ENCODE measurements at regions not wholly inside any gene's neighbourhood (a gene's known extent, or its start where the extent isn't known, plus 50 kb on each side); places are given as distances from the start of the nearest gene placed in this dataset.
"Not testable (repeated sequence)": the region's sequence is repeated elsewhere in the genome, so short reads cannot be mapped to it uniquely, and the experiment has no call there.

- H2BK120ac ChIP-seq (ENCODE audit: low read depth, low read length), result no peak overlapping the region
- no peak overlapping the region for H4K5ac ChIP-seq (ENCODE audit: low read length)
- H4K8ac ChIP-seq (ENCODE audit: low read depth, low read length), result no peak overlapping the region
- H3K18ac ChIP-seq (ENCODE audit: low read length), result no peak overlapping the region
- no peaks in the 10 kb centered on the region for H3K4me1 ChIP-seq (ENCODE audit: control insufficient read depth, low read depth, low read length)
- no peak overlapping the region for H3K27ac ChIP-seq (ENCODE audit: low read depth, low read length)
- no peaks in the 10 kb centered on the region for H3K79me1 ChIP-seq (ENCODE audit: low read length)
- no peak overlapping the region for H3K23ac ChIP-seq (ENCODE audit: low read length)
- H3K79me2 ChIP-seq (ENCODE audit: control insufficient read depth, insufficient read depth, low read length), result no peaks in the 10 kb centered on the region
- no peak overlapping the region for H3K9ac ChIP-seq (ENCODE audit: low read length)
- H2BK15ac ChIP-seq (replicated peaks; ENCODE audit: low read depth), result no peak overlapping the region
- WGBS (ENCODE audit: extremely low coverage, insufficient coverage, low lambda C conversion rate), result no CpG with 5 or more reads among the region's 1 CpG
- no peak overlapping the region for H2AK5ac ChIP-seq (ENCODE audit: low read length)
- no peak overlapping the region for H3K4me3 ChIP-seq (ENCODE audit: low read length)
- H3K4ac ChIP-seq (ENCODE audit: low read depth, low read length), result no peak overlapping the region
- H3K56ac ChIP-seq (ENCODE audit: low read length), result no peak overlapping the region
- no peak overlapping the region for H3K4me2 ChIP-seq (ENCODE audit: low read length)
- no peaks in the 10 kb centered on the region for H3K36me3 ChIP-seq (ENCODE audit: control insufficient read depth, insufficient read depth, low read length)
- no peaks in the 10 kb centered on the region for H3K27me3 ChIP-seq (ENCODE audit: insufficient read depth, low read length, poor library complexity)
- H2BK5ac ChIP-seq (ENCODE audit: low read length), result no peak overlapping the region
- DNase-seq, result no peak
Measured at GRCh38 chr4:56142088-56142487, 193.3 kb downstream of the CEP135 start.

DNA sequence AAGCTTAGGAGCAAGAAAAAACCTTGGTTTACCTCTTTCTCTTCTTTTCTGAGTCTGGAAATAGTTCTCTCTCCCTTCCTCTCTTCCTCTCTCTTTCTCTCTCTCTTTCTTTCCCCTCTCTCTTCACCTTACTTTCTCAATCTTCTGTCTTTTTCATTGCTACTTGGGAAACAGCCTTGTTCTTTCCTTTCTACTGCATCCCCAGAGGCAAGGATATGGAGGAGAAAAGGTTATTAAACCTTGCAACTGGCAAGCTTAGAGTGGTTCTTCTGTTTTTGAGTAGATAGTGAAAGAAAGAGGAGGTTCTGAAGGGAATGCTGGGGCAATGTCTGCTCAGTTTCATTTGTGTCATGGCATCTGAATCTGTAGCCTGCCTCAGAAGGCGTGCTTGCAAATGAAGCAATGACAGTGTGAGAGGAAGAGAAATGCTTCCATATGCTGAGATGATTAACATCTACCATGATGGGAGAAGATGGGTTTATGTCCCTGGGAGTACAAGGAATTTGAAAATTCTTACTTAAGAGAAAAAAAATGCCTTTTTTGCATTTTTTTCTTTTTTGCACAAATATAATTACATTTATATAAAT, 190.6 kb downstream of the CEP135 start:
- H3K79me2 ChIP-seq (ENCODE audit: control insufficient read depth, insufficient read depth, low read length), result no peaks in the 10 kb centered on the region
- H3K4ac ChIP-seq (ENCODE audit: low read depth, low read length), result no peak overlapping the region
- no peak overlapping the region for H3K23ac ChIP-seq (ENCODE audit: low read length)
- peaks cover 1% of the 10 kb centered on the region for H3K4me1 ChIP-seq (ENCODE audit: control insufficient read depth, low read depth, low read length)
- H3K4me3 ChIP-seq (ENCODE audit: low read length), result no peak overlapping the region
- H4K5ac ChIP-seq (ENCODE audit: low read length), result no peak overlapping the region
- DNase-seq, result peak; percentile 30
- no CpG with 5 or more reads among the region's 1 CpG for WGBS (ENCODE audit: extremely low coverage, insufficient coverage, low lambda C conversion rate)
- no peak overlapping the region for H2AK5ac ChIP-seq (ENCODE audit: low read length)
- no peak overlapping the region for H3K56ac ChIP-seq (ENCODE audit: low read length)
- no peak overlapping the region for H3K4me2 ChIP-seq (ENCODE audit: low read length)
- no peak overlapping the region for H3K9ac ChIP-seq (ENCODE audit: low read length)
- no peaks in the 10 kb centered on the region for H3K79me1 ChIP-seq (ENCODE audit: low read length)
- H3K18ac ChIP-seq (ENCODE audit: low read length), result no peak overlapping the region
- H3K27ac ChIP-seq (ENCODE audit: low read depth, low read length), result no peak overlapping the region
- H4K8ac ChIP-seq (ENCODE audit: low read depth, low read length), result no peak overlapping the region
- H3K36me3 ChIP-seq (ENCODE audit: control insufficient read depth, insufficient read depth, low read length), result no peaks in the 10 kb centered on the region
- H3K27me3 ChIP-seq (ENCODE audit: insufficient read depth, low read length, poor library complexity), result no peaks in the 10 kb centered on the region
- no peak overlapping the region for H2BK15ac ChIP-seq (replicated peaks; ENCODE audit: low read depth)
- H2BK120ac ChIP-seq (ENCODE audit: low read depth, low read length), result no peak overlapping the region
- H2BK5ac ChIP-seq (ENCODE audit: low read length), result no peak overlapping the region

DNA sequence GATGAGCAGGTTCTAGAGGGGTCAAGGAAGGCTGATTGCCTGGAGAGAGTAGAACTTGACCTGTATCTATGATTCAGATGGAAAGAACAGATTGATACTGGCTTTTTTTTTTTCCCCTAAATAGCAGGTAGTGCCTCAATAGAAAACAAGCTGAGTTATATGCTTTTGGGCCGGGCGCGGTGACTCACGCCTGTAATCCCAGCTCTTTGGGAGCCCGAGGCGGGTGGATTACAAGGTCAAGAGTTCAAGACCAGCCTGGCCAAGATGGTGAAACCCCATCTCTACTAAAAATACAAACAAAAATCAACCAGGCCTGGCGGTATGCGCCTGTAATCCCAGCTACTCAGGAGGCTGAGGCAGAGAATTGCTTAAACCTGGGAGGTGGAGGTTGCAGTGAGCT, 186.1 kb downstream of the CEP135 start:
- not testable (repeated sequence) for H3K23ac ChIP-seq (ENCODE audit: low read length); H3K4ac ChIP-seq (ENCODE audit: low read depth, low read length); H3K79me2 ChIP-seq (ENCODE audit: control insufficient read depth, insufficient read depth, low read length); H3K4me1 ChIP-seq (ENCODE audit: control insufficient read depth, low read depth, low read length); H3K27me3 ChIP-seq (ENCODE audit: insufficient read depth, low read length, poor library complexity); H2BK120ac ChIP-seq (ENCODE audit: low read depth, low read length); DNase-seq; H3K9ac ChIP-seq (ENCODE audit: low read length); H3K56ac ChIP-seq (ENCODE audit: low read length); H3K27ac ChIP-seq (ENCODE audit: low read depth, low read length); H3K4me2 ChIP-seq (ENCODE audit: low read length); H4K5ac ChIP-seq (ENCODE audit: low read length); H2AK5ac ChIP-seq (ENCODE audit: low read length); H2BK5ac ChIP-seq (ENCODE audit: low read length); H3K4me3 ChIP-seq (ENCODE audit: low read length); H4K8ac ChIP-seq (ENCODE audit: low read depth, low read length); H3K18ac ChIP-seq (ENCODE audit: low read length); H3K79me1 ChIP-seq (ENCODE audit: low read length); H3K36me3 ChIP-seq (ENCODE audit: control insufficient read depth, insufficient read depth, low read length); H2BK15ac ChIP-seq (replicated peaks; ENCODE audit: low read depth)
- WGBS (ENCODE audit: extremely low coverage, insufficient coverage, low lambda C conversion rate), result no CpG with 5 or more reads among the region's 8 CpGs

GRCh38 chr4:56134266-56134665, 185.5 kb downstream of the CEP135 start:
- Histone ChIP-seq H3K79me1 (ENCODE audit: low read length) (peaks cover 2% of the 10 kb centered on the region), H3K27ac (ENCODE audit: low read depth, low read length) (no peak overlapping the region), H3K4ac (ENCODE audit: low read depth, low read length) (no peak overlapping the region), H3K79me2 (ENCODE audit: control insufficient read depth, insufficient read depth, low read length) (no peaks in the 10 kb centered on the region), H4K5ac (ENCODE audit: low read length) (no peak overlapping the region), H2BK120ac (ENCODE audit: low read depth, low read length) (no peak overlapping the region), H3K36me3 (ENCODE audit: control insufficient read depth, insufficient read depth, low read length) (no peaks in the 10 kb centered on the region), H2BK15ac (replicated peaks; ENCODE audit: low read depth) (no peak overlapping the region), H3K4me3 (ENCODE audit: low read length) (no peak overlapping the region), H3K23ac (ENCODE audit: low read length) (no peak overlapping the region), H3K18ac (ENCODE audit: low read length) (no peak overlapping the region), H3K56ac (ENCODE audit: low read length) (no peak overlapping the region), H2AK5ac (ENCODE audit: low read length) (no peak overlapping the region), H3K4me1 (ENCODE audit: control insufficient read depth, low read depth, low read length) (peaks cover 4% of the 10 kb centered on the region), H3K4me2 (ENCODE audit: low read length) (no peak overlapping the region), H4K8ac (ENCODE audit: low read depth, low read length) (no peak overlapping the region), H2BK5ac (ENCODE audit: low read length) (no peak overlapping the region), H3K27me3 (ENCODE audit: insufficient read depth, low read length, poor library complexity) (no peaks in the 10 kb centered on the region), H3K9ac (ENCODE audit: low read length) (no peak overlapping the region)
- no CpG with 5 or more reads among the region's 2 CpGs for WGBS (ENCODE audit: extremely low coverage, insufficient coverage, low lambda C conversion rate)
- DNase-seq, result peak; percentile 72

- Histone ChIP-seq H3K23ac (ENCODE audit: low read length) (no peak overlapping the region), H3K56ac (ENCODE audit: low read length) (no peak overlapping the region), H3K4ac (ENCODE audit: low read depth, low read length) (no peak overlapping the region), H3K36me3 (ENCODE audit: control insufficient read depth, insufficient read depth, low read length) (no peaks in the 10 kb centered on the region), H3K4me2 (ENCODE audit: low read length) (no peak overlapping the region), H3K18ac (ENCODE audit: low read length) (no peak overlapping the region), H2BK15ac (replicated peaks; ENCODE audit: low read depth) (no peak overlapping the region), H3K4me3 (ENCODE audit: low read length) (no peak overlapping the region), H3K4me1 (ENCODE audit: control insufficient read depth, low read depth, low read length) (peaks cover 4% of the 10 kb centered on the region), H2BK5ac (ENCODE audit: low read length) (no peak overlapping the region), H3K27ac (ENCODE audit: low read depth, low read length) (no peak overlapping the region), H3K27me3 (ENCODE audit: insufficient read depth, low read length, poor library complexity) (no peaks in the 10 kb centered on the region), H3K79me2 (ENCODE audit: control insufficient read depth, insufficient read depth, low read length) (no peaks in the 10 kb centered on the region), H3K9ac (ENCODE audit: low read length) (no peak overlapping the region), H4K8ac (ENCODE audit: low read depth, low read length) (no peak overlapping the region), H2BK120ac (ENCODE audit: low read depth, low read length) (no peak overlapping the region), H3K79me1 (ENCODE audit: low read length) (peaks cover 2% of the 10 kb centered on the region), H4K5ac (ENCODE audit: low read length) (no peak overlapping the region), H2AK5ac (ENCODE audit: low read length) (no peak overlapping the region)
- no peak for DNase-seq
- WGBS (ENCODE audit: extremely low coverage, insufficient coverage, low lambda C conversion rate), result no CpG with 5 or more reads among the region's 3 CpGs
Measured at GRCh38 chr4:56132835-56133234, 184.1 kb downstream of the CEP135 start.

DNA sequence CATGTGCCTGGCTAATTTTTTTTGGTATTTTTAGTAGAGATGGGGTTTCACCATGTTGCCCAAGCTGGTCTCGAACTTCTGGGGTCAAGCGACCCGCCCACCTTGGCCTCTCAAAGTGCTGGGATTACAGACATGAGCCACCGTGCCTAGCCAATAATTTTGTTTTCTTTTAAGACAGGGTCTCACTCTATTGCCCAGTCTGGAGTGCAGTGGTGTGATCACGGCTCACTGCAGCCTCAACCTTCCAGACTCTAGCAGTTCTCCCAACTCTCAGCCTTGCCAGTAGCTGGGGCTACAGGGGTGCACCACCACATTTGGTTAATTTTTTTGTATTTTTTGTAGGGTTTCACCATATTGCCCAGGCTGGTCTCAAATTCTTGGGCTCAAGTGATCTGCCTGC, 183.4 kb downstream of the CEP135 start:
- H3K56ac ChIP-seq (ENCODE audit: low read length); H2AK5ac ChIP-seq (ENCODE audit: low read length); H3K4me3 ChIP-seq (ENCODE audit: low read length); H3K18ac ChIP-seq (ENCODE audit: low read length); H4K5ac ChIP-seq (ENCODE audit: low read length); H3K27ac ChIP-seq (ENCODE audit: low read depth, low read length); H3K36me3 ChIP-seq (ENCODE audit: control insufficient read depth, insufficient read depth, low read length); H3K4ac ChIP-seq (ENCODE audit: low read depth, low read length); H3K4me1 ChIP-seq (ENCODE audit: control insufficient read depth, low read depth, low read length); H3K23ac ChIP-seq (ENCODE audit: low read length); H3K27me3 ChIP-seq (ENCODE audit: insufficient read depth, low read length, poor library complexity); H3K79me1 ChIP-seq (ENCODE audit: low read length); H2BK120ac ChIP-seq (ENCODE audit: low read depth, low read length); H3K79me2 ChIP-seq (ENCODE audit: control insufficient read depth, insufficient read depth, low read length); DNase-seq; H2BK5ac ChIP-seq (ENCODE audit: low read length); H2BK15ac ChIP-seq (replicated peaks; ENCODE audit: low read depth); H4K8ac ChIP-seq (ENCODE audit: low read depth, low read length); H3K9ac ChIP-seq (ENCODE audit: low read length); H3K4me2 ChIP-seq (ENCODE audit: low read length): not testable (repeated sequence)
- WGBS (ENCODE audit: extremely low coverage, insufficient coverage, low lambda C conversion rate), result no CpG with 5 or more reads among the region's 5 CpGs
